WTC11 (cell line): ENCODE measurements at regions not wholly inside any gene's neighbourhood (a gene's known extent, or its start where the extent isn't known, plus 50 kb on each side); places are given as distances from the start of the nearest gene placed in this dataset.

Experiments
- ATAC-seq: fragments of 200-7000 bp; cut with Tn5 transposase; 2 replicates; pipeline ENCODE4 v1.10.0; 2021; ENCODE audit warnings: mild to moderate bottlenecking, moderate library complexity
- CTCF ChIA-PET: fragments of 300-600 bp; sonication (Branson Sonifier 250); formaldehyde crosslinking; loops from one replicate; lab custom pipeline; 2021; ENCODE audit warnings: antibody characterized with exemption; lab: Charles Lee
- POLR2A ChIA-PET: fragments of 350-600 bp; sonication (Branson Sonifier 250); formaldehyde crosslinking; loops from one replicate; lab custom pipeline; 2021; ENCODE audit warnings: antibody characterized with exemption; lab: Charles Lee
- DNase-seq: peaks from one replicate; pipeline ENCODE4 v3.0.0; 2021; ENCODE audit warnings: low spot score
- H3K27ac Mint-ChIP-seq: 2 replicates; pipeline ENCODE4 v1.8.0; 2021; ENCODE audit warnings: mixed read lengths
- H3K27me3 Mint-ChIP-seq: 2 replicates; pipeline ENCODE4 v1.8.0; 2021; ENCODE audit warnings: low read depth, mild to moderate bottlenecking, moderate library complexity, mixed read lengths
- H3K36me3 Mint-ChIP-seq: 2 replicates; pipeline ENCODE4 v1.8.0; 2021; ENCODE audit warnings: mixed read lengths
- H3K4me1 Mint-ChIP-seq: 2 replicates; pipeline ENCODE4 v1.8.0; 2022; ENCODE audit warnings: mixed read lengths
- H3K4me3 Mint-ChIP-seq: 2 replicates; pipeline ENCODE4 v1.8.0; 2021; ENCODE audit warnings: mild to moderate bottlenecking, moderate library complexity, mixed read lengths
- H3K9me3 Mint-ChIP-seq: 2 replicates; pipeline ENCODE4 v1.8.0; 2021; ENCODE audit warnings: mixed read lengths
- ATF3 ChIP-seq: sonication (generic); formaldehyde crosslinking; conservative IDR thresholded peaks from 2 replicates; pipeline ENCODE4 v1.8.1; 2022; ENCODE audit warnings: mild to moderate bottlenecking, missing genetic modification reagents
- CREM ChIP-seq: sonication (generic); formaldehyde crosslinking; IDR thresholded peaks from 2 replicates; pipeline ENCODE4 v1.8.1; 2022; ENCODE audit warnings: mild to moderate bottlenecking, missing genetic modification reagents, moderate library complexity
- CTCF ChIP-seq: fragments of 200-600 bp; IDR thresholded peaks from 2 replicates; pipeline ENCODE4 v1.8.0; 2022; ENCODE audit warnings: antibody characterized with exemption
- E2F4 ChIP-seq: sonication (generic); formaldehyde crosslinking; IDR thresholded peaks from 2 replicates; pipeline ENCODE4 v1.8.1; 2022; ENCODE audit warnings: low read depth, mild to moderate bottlenecking, moderate library complexity, missing genetic modification reagents, borderline replicate concordance
- FOXP1 ChIP-seq: sonication (generic); formaldehyde crosslinking; IDR thresholded peaks from 2 replicates; pipeline ENCODE4 v1.8.0; 2022; ENCODE audit warnings: missing genetic modification reagents, mild to moderate bottlenecking, moderate library complexity, borderline replicate concordance
- FOXP4 ChIP-seq: sonication (generic); formaldehyde crosslinking; IDR thresholded peaks from 2 replicates; pipeline ENCODE4 v1.8.0; 2022; ENCODE audit warnings: mild to moderate bottlenecking, missing genetic modification reagents
- GRHL2 ChIP-seq: fragments of 250-450 bp; sonication (Bioruptor Pico); IDR thresholded peaks from 2 replicates; pipeline ENCODE4 v1.8.0; 2022; ENCODE audit warnings: mild to moderate bottlenecking, moderate library complexity; ENCODE audit not compliant: insufficient replicate concordance, severe bottlenecking
- MYBL2 ChIP-seq: sonication (generic); formaldehyde crosslinking; IDR thresholded peaks from 2 replicates; pipeline ENCODE4 v1.8.1; 2023; ENCODE audit warnings: mild to moderate bottlenecking, moderate library complexity, missing genetic modification reagents
- NFATC4 ChIP-seq: fragments of 250-450 bp; sonication (Bioruptor Pico); IDR thresholded peaks from 2 replicates; pipeline ENCODE4 v1.9.0; 2021; ENCODE audit warnings: mild to moderate bottlenecking
- NFYB ChIP-seq: sonication (generic); formaldehyde crosslinking; conservative IDR thresholded peaks from 2 replicates; pipeline ENCODE4 v1.8.0; 2022; ENCODE audit warnings: low read depth, missing genetic modification reagents
- NR2C2 ChIP-seq: sonication (generic); formaldehyde crosslinking; IDR thresholded peaks from 2 replicates; pipeline ENCODE4 v1.8.0; 2022; ENCODE audit warnings: mild to moderate bottlenecking, missing genetic modification reagents
- OVOL2 ChIP-seq: fragments of 250-450 bp; sonication (Bioruptor Pico); IDR thresholded peaks from 2 replicates; pipeline ENCODE4 v1.9.0; 2021; ENCODE audit warnings: mild to moderate bottlenecking, borderline replicate concordance
- PREB ChIP-seq: sonication (generic); formaldehyde crosslinking; IDR thresholded peaks from 2 replicates; pipeline ENCODE4 v1.8.1; 2022; ENCODE audit warnings: mild to moderate bottlenecking, missing genetic modification reagents, moderate library complexity, borderline replicate concordance
- RELA ChIP-seq: sonication (generic); formaldehyde crosslinking; IDR thresholded peaks from 2 replicates; pipeline ENCODE4 v1.8.1; 2022; ENCODE audit warnings: missing genetic modification reagents, mild to moderate bottlenecking, borderline replicate concordance
- TEAD4 ChIP-seq: sonication (generic); formaldehyde crosslinking; IDR thresholded peaks from 2 replicates; pipeline ENCODE4 v1.8.0; 2022; ENCODE audit warnings: mild to moderate bottlenecking, missing genetic modification reagents
- ZNF263 ChIP-seq: sonication (generic); formaldehyde crosslinking; IDR thresholded peaks from 2 replicates; pipeline ENCODE4 v1.8.1; 2022; ENCODE audit warnings: low read depth, mild to moderate bottlenecking, moderate library complexity, missing genetic modification reagents
- ZNF317 ChIP-seq: sonication (generic); formaldehyde crosslinking; IDR thresholded peaks from 2 replicates; pipeline ENCODE4 v1.8.1; 2023; ENCODE audit warnings: low read depth, mild to moderate bottlenecking, moderate library complexity, missing genetic modification reagents, borderline replicate concordance
- ZNF396 ChIP-seq: fragments of 250-450 bp; sonication (Bioruptor Pico); IDR thresholded peaks from 2 replicates; pipeline ENCODE4 v1.8.0; 2021; ENCODE audit warnings: mild to moderate bottlenecking, moderate library complexity, borderline replicate concordance
- ZNF423 ChIP-seq: fragments of 250-450 bp; sonication (Bioruptor Pico); IDR thresholded peaks from 2 replicates; pipeline ENCODE4 v2.1.2; 2022; ENCODE audit warnings: mild to moderate bottlenecking, moderate library complexity

GRCh38 chr5:105331558-105331957, 1769.0 kb upstream of the NUDT12 start (continued):
- no peak for TF ChIP-seq E2F4 (CRISPR knock-in tag)
- TF ChIP-seq FOXP1 (CRISPR knock-in tag), result no peak
- TF ChIP-seq ZNF317 (CRISPR knock-in tag), result no peak
- no peak for TF ChIP-seq CREM (CRISPR knock-in tag)
- TF ChIP-seq OVOL2, result no peak
- TF ChIP-seq ZNF396, result no peak
- no peak for TF ChIP-seq ATF3 (CRISPR knock-in tag)

- Mint-ChIP-seq H3K9me3 (peaks cover 10% of the 10 kb centered on the region), H3K4me1 (no peaks in the 10 kb centered on the region), H3K36me3 (no peaks in the 10 kb centered on the region), H3K27me3 (no peaks in the 10 kb centered on the region), H3K27ac (no peak overlapping the region), H3K4me3 (no peak overlapping the region)
- POLR2A ChIA-PET, result no interaction called here
- DNase-seq, result no peak
- CTCF ChIA-PET, result no interaction called here
- no peak for ATAC-seq
- TF ChIP-seq MYBL2 (no peak), ZNF263 (CRISPR knock-in tag) (no peak), FOXP4 (no peak), NFATC4 (CRISPR knock-in tag) (no peak)
Observed at GRCh38 chr5:105330185-105330584, 1767.6 kb upstream of the NUDT12 start.

DNA sequence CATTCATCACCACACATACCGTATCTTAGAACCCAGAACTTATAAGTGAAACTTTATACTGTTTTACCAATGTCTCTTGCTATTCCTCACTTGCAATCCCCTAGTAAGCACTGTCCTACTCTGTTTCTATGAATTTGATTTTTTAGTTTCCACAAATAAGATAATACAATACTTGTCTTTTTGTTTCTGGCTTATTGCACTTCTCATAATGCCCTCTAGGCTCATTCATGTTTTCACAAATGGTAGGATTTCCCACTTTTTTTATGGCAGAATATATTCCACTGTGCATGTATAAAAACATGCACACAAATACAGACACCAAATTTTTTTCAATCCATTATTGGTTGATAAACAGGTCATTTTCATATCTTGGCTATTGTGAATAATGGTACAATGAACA, 1742.3 kb upstream of the NUDT12 start:
- ATAC-seq, result no peak
- ChIA-PET POLR2A (no interaction called here), CTCF (no interaction called here)
- Mint-ChIP-seq H3K4me3 (no peak overlapping the region), H3K27ac (no peak overlapping the region), H3K27me3 (no peaks in the 10 kb centered on the region), H3K4me1 (no peaks in the 10 kb centered on the region), H3K9me3 (peaks cover 4% of the 10 kb centered on the region), H3K36me3 (no peaks in the 10 kb centered on the region)
- DNase-seq, result no peak
- no peak for TF ChIP-seq RELA (CRISPR knock-in tag)
- TF ChIP-seq CTCF, result 0 out of 2 replicates have a peak, but pooled peaks have one; percentile 14

DNA sequence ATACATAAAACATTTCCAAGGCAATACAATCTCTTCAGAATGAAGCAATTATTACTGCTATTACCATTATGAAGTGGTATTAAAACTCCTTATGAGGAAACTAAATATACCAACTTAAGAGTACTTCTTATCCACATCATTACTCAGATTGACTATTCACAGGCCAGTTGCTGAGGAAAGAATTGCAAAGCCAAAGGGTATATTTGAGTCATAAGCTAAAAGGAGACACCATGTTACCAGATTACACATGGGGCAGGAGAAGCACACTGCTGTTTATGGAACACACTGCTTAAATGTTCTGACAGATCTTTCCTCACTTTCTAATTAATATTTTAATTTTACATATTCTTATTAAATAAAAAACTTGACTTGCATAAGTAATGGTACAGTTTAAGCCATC, 1726.4 kb upstream of the NUDT12 start:
- Mint-ChIP-seq H3K36me3 (no peaks in the 10 kb centered on the region), H3K27ac (no peak overlapping the region), H3K9me3 (no peaks in the 10 kb centered on the region), H3K4me1 (no peaks in the 10 kb centered on the region), H3K27me3 (no peaks in the 10 kb centered on the region), H3K4me3 (no peak overlapping the region)
- POLR2A ChIA-PET, result no interaction called here
- CTCF ChIA-PET, result no interaction called here
- ATAC-seq (no peak), DNase-seq (no peak)
- TF ChIP-seq NFYB (CRISPR knock-in tag) (no peak), ZNF423 (CRISPR knock-in tag) (no peak), NR2C2 (CRISPR knock-in tag) (no peak), PREB (CRISPR knock-in tag) (no peak), E2F4 (CRISPR knock-in tag) (no peak), CTCF (no peak), TEAD4 (CRISPR knock-in tag) (no peak), GRHL2 (CRISPR knock-in tag) (no peak)
